ENCODE measurements at regions not wholly inside any gene's neighbourhood (a gene's known extent, or its start where the extent isn't known, plus 50 kb on each side); places are given as distances from the start of the nearest gene placed in this dataset.

DNA sequence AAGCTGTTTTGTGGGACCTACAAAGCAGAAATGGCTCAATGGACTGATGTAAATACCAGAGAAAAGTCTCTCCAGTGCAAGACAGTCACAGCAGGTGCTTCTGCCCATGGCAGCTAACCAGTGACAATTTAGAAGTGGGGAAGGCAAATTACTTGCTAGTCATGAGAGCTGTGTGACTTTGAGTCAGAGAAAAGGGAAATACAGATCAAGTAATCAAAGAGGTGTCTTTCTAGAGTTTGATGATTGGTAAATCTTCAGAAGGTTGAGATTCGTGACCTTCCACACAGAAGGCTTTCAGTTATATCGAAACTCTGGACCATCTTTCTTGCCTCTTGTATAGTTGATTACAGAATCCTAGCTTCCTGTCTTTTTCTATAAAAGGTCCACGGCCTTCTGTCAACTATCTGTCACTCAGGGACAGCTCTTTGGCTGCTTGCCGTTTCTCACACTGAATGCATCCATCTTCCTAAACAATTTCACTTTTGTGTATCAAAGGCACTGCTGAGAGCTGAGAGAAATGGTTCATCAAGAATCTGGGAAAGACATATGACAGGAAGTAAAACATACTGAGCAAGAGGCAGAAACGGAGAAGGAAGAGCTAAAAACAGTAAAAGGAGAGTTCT, 993.9 kb upstream of the ACO1 start:
- H3K27me3 Mint-ChIP-seq (ENCODE audit: low read depth) = no peaks in the 10 kb centered on the region
- H3K27me3 ChIP-seq (ENCODE audit: insufficient read depth, low read length) = no peaks in the 10 kb centered on the region
- no peak overlapping the region for H2AK5ac ChIP-seq (ENCODE audit: insufficient read length, low read length)
- H3K27ac ChIP-seq (ENCODE audit: insufficient read length, low read depth, low read length) = no peak overlapping the region
- H3K18ac ChIP-seq (ENCODE audit: insufficient read length, low read depth, low read length) = no peak overlapping the region
- no peaks in the 10 kb centered on the region for H3K4me1 ChIP-seq (ENCODE audit: insufficient read depth, low read length)
- no peak overlapping the region for H2BK120ac ChIP-seq (ENCODE audit: low read depth, low read length, poor library complexity, severe bottlenecking)
- no peak for DNase-seq
- H2AFZ ChIP-seq (ENCODE audit: low read length) = no peak overlapping the region
- no peak overlapping the region for H2BK20ac ChIP-seq (ENCODE audit: low read depth, low read length, poor library complexity, severe bottlenecking)
- no peak overlapping the region for H3K23ac ChIP-seq (ENCODE audit: insufficient read length, low read depth, low read length)
- WGBS (ENCODE audit: extremely low coverage, insufficient read length, low lambda C conversion rate) = no CpG with 5 or more reads among the region's 5 CpGs
- no peak overlapping the region for H3K56ac ChIP-seq (ENCODE audit: insufficient read length, low read depth, low read length)
- H3K79me2 ChIP-seq (ENCODE audit: insufficient read depth, low read length) = no peaks in the 10 kb centered on the region
- H3K79me1 ChIP-seq (ENCODE audit: insufficient read depth, low read depth, low read length, poor library complexity, severe bottlenecking) = no peaks in the 10 kb centered on the region
- H3K9me3 ChIP-seq (ENCODE audit: control insufficient read depth, low read depth, low read length) = no peaks in the 10 kb centered on the region
- no peaks in the 10 kb centered on the region for H3K23me2 ChIP-seq (ENCODE audit: insufficient read length, low read depth, low read length, poor library complexity, severe bottlenecking)
- H3K14ac ChIP-seq (ENCODE audit: insufficient read depth, low read length) = no peak overlapping the region
- no peaks in the 10 kb centered on the region for H3K36me3 Mint-ChIP-seq (ENCODE audit: insufficient read depth in 1 of 3, low read depth in 3 of 3)
- H3K9ac ChIP-seq (ENCODE audit: extremely low read depth, insufficient read length, low read length) = no peak overlapping the region
- H4K8ac ChIP-seq (replicated peaks; ENCODE audit: insufficient read length, low read depth, low read length) = no peak overlapping the region
- H3T11ph ChIP-seq (ENCODE audit: low read length) = no peak overlapping the region
- H4K91ac ChIP-seq (ENCODE audit: insufficient read length, low read depth, low read length) = no peak overlapping the region
- TF ChIP-seq, protein P1, sequence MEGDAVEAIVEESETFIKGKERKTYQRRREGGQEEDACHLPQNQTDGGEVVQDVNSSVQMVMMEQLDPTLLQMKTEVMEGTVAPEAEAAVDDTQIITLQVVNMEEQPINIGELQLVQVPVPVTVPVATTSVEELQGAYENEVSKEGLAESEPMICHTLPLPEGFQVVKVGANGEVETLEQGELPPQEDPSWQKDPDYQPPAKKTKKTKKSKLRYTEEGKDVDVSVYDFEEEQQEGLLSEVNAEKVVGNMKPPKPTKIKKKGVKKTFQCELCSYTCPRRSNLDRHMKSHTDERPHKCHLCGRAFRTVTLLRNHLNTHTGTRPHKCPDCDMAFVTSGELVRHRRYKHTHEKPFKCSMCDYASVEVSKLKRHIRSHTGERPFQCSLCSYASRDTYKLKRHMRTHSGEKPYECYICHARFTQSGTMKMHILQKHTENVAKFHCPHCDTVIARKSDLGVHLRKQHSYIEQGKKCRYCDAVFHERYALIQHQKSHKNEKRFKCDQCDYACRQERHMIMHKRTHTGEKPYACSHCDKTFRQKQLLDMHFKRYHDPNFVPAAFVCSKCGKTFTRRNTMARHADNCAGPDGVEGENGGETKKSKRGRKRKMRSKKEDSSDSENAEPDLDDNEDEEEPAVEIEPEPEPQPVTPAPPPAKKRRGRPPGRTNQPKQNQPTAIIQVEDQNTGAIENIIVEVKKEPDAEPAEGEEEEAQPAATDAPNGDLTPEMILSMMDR (conservative IDR thresholded peaks at IDR 0.05) = no peak
- H3K4me1 Mint-ChIP-seq = no peaks in the 10 kb centered on the region
- H4K5ac ChIP-seq (ENCODE audit: insufficient read length, low read depth, low read length) = no peak overlapping the region
- H4K20me1 ChIP-seq (ENCODE audit: control insufficient read depth, insufficient read depth, insufficient read length) = no peaks in the 10 kb centered on the region
- no peak overlapping the region for H2BK12ac ChIP-seq (ENCODE audit: insufficient read length, low read depth, low read length)
- H3K4ac ChIP-seq (ENCODE audit: low read depth, low read length) = no peak overlapping the region
- no peak overlapping the region for H3K4me2 ChIP-seq (ENCODE audit: insufficient read depth, insufficient read length, low read length)
- no peak overlapping the region for H2BK15ac ChIP-seq (ENCODE audit: low read depth, low read length)
- H3K4me3 Mint-ChIP-seq = no peak overlapping the region
- H3K9me3 Mint-ChIP-seq = no peaks in the 10 kb centered on the region
- H3K27ac Mint-ChIP-seq = no peak overlapping the region; a peak in 1 of 7 replicates
- H2BK5ac ChIP-seq (ENCODE audit: insufficient read length, low read length) = no peak overlapping the region

Data from H9 (cell line).